ENCODE measurements at regions not wholly inside any gene's neighbourhood (a gene's known extent, or its start where the extent isn't known, plus 50 kb on each side); places are given as distances from the start of the nearest gene placed in this dataset.

GRCh38 chr6:11427091-11427722 is 110.3 kb upstream of the TMEM170B start:
- no peaks in the 10 kb centered on the region for H3K9me2 ChIP-seq (replicated peaks; ENCODE audit: insufficient read depth, low read length)
- H4K20me1 ChIP-seq (ENCODE audit: low read depth, low read length), result no peaks in the 10 kb centered on the region
- no peak overlapping the region for H3K4me2 ChIP-seq (ENCODE audit: low read depth, low read length, poor library complexity, severe bottlenecking)
- H3K36me3 ChIP-seq (ENCODE audit: low read length), result no peaks in the 10 kb centered on the region
- H3K9ac ChIP-seq (ENCODE audit: low read length), result no peak overlapping the region
- no peaks in the 10 kb centered on the region for H3K27me3 ChIP-seq (ENCODE audit: low read length)
- H3F3A ChIP-seq (ENCODE audit: insufficient read depth), result no peaks in the 10 kb centered on the region
- H3K27ac ChIP-seq (ENCODE audit: low read depth, low read length), result no peak overlapping the region
- no peaks in the 10 kb centered on the region for H3K79me2 ChIP-seq (ENCODE audit: insufficient read depth, low read length)
- TF ChIP-seq EZH2phosphoT487 (conservative IDR thresholded peaks at IDR 0.05; ENCODE audit: low read length) (no peak), CTCF (IDR thresholded peaks at IDR 0.05; ENCODE audit: insufficient read depth, low read length, poor library complexity, severe bottlenecking) (no peak)
- no peaks in the 10 kb centered on the region for H3K9me3 ChIP-seq (ENCODE audit: insufficient read depth, low read length)
- H2AFZ ChIP-seq (ENCODE audit: low read depth, low read length, severe bottlenecking), result no peak overlapping the region
- no peak overlapping the region for H3K4me3 ChIP-seq (ENCODE audit: insufficient read depth, low read length, poor library complexity, severe bottlenecking)

GRCh38 chr6:11426571-11426970 is 111.0 kb upstream of the TMEM170B start:
- no peak overlapping the region for H3K4me2 ChIP-seq (ENCODE audit: low read depth, low read length, poor library complexity, severe bottlenecking)
- H3K27ac ChIP-seq (ENCODE audit: low read depth, low read length), result no peak overlapping the region
- no peaks in the 10 kb centered on the region for H3K36me3 ChIP-seq (ENCODE audit: low read length)
- no peaks in the 10 kb centered on the region for H3K9me3 ChIP-seq (ENCODE audit: insufficient read depth, low read length)
- H3K4me3 ChIP-seq (ENCODE audit: insufficient read depth, low read length, poor library complexity, severe bottlenecking), result no peak overlapping the region
- H3K27me3 ChIP-seq (ENCODE audit: low read length), result no peaks in the 10 kb centered on the region
- no peak overlapping the region for H2AFZ ChIP-seq (ENCODE audit: low read depth, low read length, severe bottlenecking)
- TF ChIP-seq EZH2phosphoT487 (conservative IDR thresholded peaks at IDR 0.05; ENCODE audit: low read length), result no peak
- no peak for TF ChIP-seq CTCF (IDR thresholded peaks at IDR 0.05; ENCODE audit: insufficient read depth, low read length, poor library complexity, severe bottlenecking)
- H3K79me2 ChIP-seq (ENCODE audit: insufficient read depth, low read length), result no peaks in the 10 kb centered on the region
- no peaks in the 10 kb centered on the region for H3K9me2 ChIP-seq (replicated peaks; ENCODE audit: insufficient read depth, low read length)
- no peaks in the 10 kb centered on the region for H4K20me1 ChIP-seq (ENCODE audit: low read depth, low read length)
- H3K9ac ChIP-seq (ENCODE audit: low read length), result no peak overlapping the region
- no peaks in the 10 kb centered on the region for H3F3A ChIP-seq (ENCODE audit: insufficient read depth)

GRCh38 chr6:11425876-11426275 is 111.7 kb upstream of the TMEM170B start:
- H3K4me2 ChIP-seq (ENCODE audit: low read depth, low read length, poor library complexity, severe bottlenecking), result no peak overlapping the region
- H3K9me2 ChIP-seq (replicated peaks; ENCODE audit: insufficient read depth, low read length), result no peaks in the 10 kb centered on the region
- no peak overlapping the region for H3K27ac ChIP-seq (ENCODE audit: low read depth, low read length)
- no peak for TF ChIP-seq CTCF (IDR thresholded peaks at IDR 0.05; ENCODE audit: insufficient read depth, low read length, poor library complexity, severe bottlenecking)
- no peaks in the 10 kb centered on the region for H3K27me3 ChIP-seq (ENCODE audit: low read length)
- H3K79me2 ChIP-seq (ENCODE audit: insufficient read depth, low read length), result no peaks in the 10 kb centered on the region
- no peak overlapping the region for H3K4me3 ChIP-seq (ENCODE audit: insufficient read depth, low read length, poor library complexity, severe bottlenecking)
- H2AFZ ChIP-seq (ENCODE audit: low read depth, low read length, severe bottlenecking), result no peak overlapping the region
- H3F3A ChIP-seq (ENCODE audit: insufficient read depth), result no peaks in the 10 kb centered on the region
- no peak overlapping the region for H3K9ac ChIP-seq (ENCODE audit: low read length)
- no peaks in the 10 kb centered on the region for H3K9me3 ChIP-seq (ENCODE audit: insufficient read depth, low read length)
- H4K20me1 ChIP-seq (ENCODE audit: low read depth, low read length), result no peaks in the 10 kb centered on the region
- H3K36me3 ChIP-seq (ENCODE audit: low read length), result no peaks in the 10 kb centered on the region

Measured in SU-DHL-6 (cell line).